Effector memory CD8-positive, alpha-beta T cell (primary cell): ENCODE measurements at regions not wholly inside any gene's neighbourhood (a gene's known extent, or its start where the extent isn't known, plus 50 kb on each side); places are given as distances from the start of the nearest gene placed in this dataset.

Experiments used
- ATAC-seq: fragments of 150-1000 bp; cut with Tn5 transposase; replicated peaks from 2 replicates; pipeline ENCODE4 v1.10.0; 2021; ENCODE audit warnings: mild to moderate bottlenecking, moderate library complexity
- DNase-seq, 3 experiments: peaks; one replicate each; pipeline ENCODE4 v3.0.0; 2021
- H3K27ac Mint-ChIP-seq, 2 donors: one replicate each; pipeline ENCODE4 v1.8.0; 2022; ENCODE audit warnings: mild to moderate bottlenecking in 2 of 2, mixed read lengths in 2 of 2, moderate library complexity in 2 of 2
- H3K27me3 Mint-ChIP-seq, 2 donors: one replicate each; pipeline ENCODE4 v1.8.0; 2022; ENCODE audit warnings: mixed read lengths in 2 of 2
- H3K36me3 Mint-ChIP-seq: one replicate; pipeline ENCODE4 v1.8.0; 2022; ENCODE audit warnings: mild to moderate bottlenecking, moderate library complexity, mixed read lengths; ENCODE audit not compliant: insufficient read depth
- H3K4me1 Mint-ChIP-seq, 2 donors: one replicate each; pipeline ENCODE4 v1.8.0; 2022; ENCODE audit warnings: low read depth in 2 of 2, mixed read lengths in 2 of 2
- H3K4me3 Mint-ChIP-seq, 2 donors: one replicate each; pipeline ENCODE4 v1.8.0; 2022; ENCODE audit warnings: mild to moderate bottlenecking in 2 of 2, mixed read lengths in 2 of 2, moderate library complexity in 2 of 2
- H3K9me3 Mint-ChIP-seq, 2 donors: one replicate each; pipeline ENCODE4 v1.8.0; 2022; ENCODE audit warnings: mixed read lengths in 2 of 2

DNA sequence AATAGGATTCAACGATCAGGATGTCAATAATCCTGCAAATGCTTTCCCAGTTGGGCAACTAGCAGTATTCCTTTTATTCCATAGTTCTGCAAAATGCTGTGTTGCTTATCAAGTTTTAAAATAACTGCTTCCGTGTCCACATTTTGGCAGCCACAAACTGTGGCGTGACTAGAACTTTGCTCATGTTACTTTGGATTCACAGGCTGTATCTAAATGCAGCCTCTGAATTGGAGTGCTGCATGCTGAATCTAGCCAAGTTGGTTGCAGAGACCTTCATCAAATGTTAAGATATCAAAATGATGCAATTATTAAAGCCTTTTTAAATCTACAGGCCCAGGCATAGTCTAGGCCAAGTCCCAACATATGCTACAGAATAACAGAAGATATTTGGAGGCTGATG is 249.2 kb downstream of the NR2F1-AS1 start:
- no peak for ATAC-seq
- DNase-seq, result no peak
- Mint-ChIP-seq H3K27ac (no peak overlapping the region), H3K27me3 (no peaks in the 10 kb centered on the region), H3K4me3 (no peak overlapping the region), H3K36me3 (no peaks in the 10 kb centered on the region), H3K9me3 (peaks cover 2 to 8% of the 10 kb centered on the region in 2 donors), H3K4me1 (no peaks in the 10 kb centered on the region)

DNA sequence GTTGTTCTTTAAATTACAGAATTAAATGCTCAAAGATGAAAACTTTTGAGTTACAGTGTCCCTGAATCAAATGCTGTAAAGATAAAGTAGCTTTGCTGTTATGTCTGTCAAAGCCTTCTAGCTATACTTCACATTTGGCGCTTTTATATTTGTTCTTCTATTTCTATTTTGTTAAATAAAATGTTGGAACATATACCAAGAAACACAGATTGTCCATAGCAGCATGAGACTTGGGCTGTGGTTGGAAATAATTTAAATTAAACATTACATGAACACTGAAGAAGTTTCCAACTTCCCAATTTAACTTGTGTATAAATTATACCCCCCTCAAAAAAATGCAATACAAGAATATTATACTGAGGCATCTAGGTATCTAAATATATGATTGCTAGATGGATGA is 249.8 kb downstream of the NR2F1-AS1 start:
- H3K36me3 Mint-ChIP-seq, result no peaks in the 10 kb centered on the region
- no peaks in the 10 kb centered on the region for H3K27me3 Mint-ChIP-seq

DNA sequence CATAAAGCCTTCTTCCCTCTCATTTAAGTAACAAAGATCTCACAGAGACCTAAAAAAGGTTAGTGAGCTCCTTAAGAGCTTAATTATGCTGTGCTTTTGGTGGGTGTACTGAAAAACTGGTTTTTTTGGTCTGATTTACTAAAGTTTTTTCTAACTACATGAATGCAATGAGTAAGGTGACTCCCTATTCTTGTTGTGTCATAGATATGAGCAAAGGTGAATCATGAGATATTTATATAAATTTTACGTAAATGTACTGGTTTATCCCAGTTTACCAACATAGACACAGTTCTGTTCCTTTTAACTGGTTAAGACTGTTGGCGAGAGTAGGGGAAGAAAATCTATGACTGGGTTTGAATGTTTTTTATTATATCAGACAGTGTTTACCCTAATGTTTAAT is 250.5 kb downstream of the NR2F1-AS1 start:
- H3K36me3 Mint-ChIP-seq, result no peaks in the 10 kb centered on the region
- ATAC-seq (no peak), DNase-seq (no peak)
- no peak overlapping the region for H3K4me3 Mint-ChIP-seq
- no peaks in the 10 kb centered on the region for H3K27me3 Mint-ChIP-seq
- H3K4me1 Mint-ChIP-seq, result no peaks in the 10 kb centered on the region
- no peak overlapping the region for H3K27ac Mint-ChIP-seq
- H3K9me3 Mint-ChIP-seq, result peaks cover 2 to 8% of the 10 kb centered on the region in 2 donors

More for the DNA sequence above, 249.8 kb downstream of the NR2F1-AS1 start:
- ATAC-seq, result no peak
- Mint-ChIP-seq H3K4me3 (no peak overlapping the region), H3K27ac (no peak overlapping the region), H3K9me3 (peaks cover 2 to 8% of the 10 kb centered on the region in 2 donors), H3K4me1 (no peaks in the 10 kb centered on the region)
- no peak for DNase-seq

DNA sequence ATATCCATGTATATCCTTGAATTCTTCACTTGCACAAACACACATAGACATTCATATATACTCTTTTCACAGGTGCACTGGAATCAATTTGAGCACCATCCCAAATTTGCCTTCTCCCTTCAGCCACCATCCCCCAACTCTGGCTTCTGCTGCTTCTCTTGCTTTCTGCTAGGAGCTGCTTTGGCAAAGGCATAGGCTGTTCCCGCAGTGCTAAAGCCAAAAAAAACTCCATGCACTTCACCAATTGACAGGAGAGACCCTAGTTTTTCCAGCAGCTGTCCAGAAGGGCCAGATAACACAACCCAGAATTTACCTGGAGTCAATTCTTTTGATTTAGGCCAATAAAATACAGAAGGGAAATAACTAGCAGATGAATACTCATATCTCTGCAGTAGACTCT is 251.3 kb downstream of the NR2F1-AS1 start:
- DNase-seq (no peak), ATAC-seq (no peak)
- Mint-ChIP-seq H3K9me3 (peaks cover 2 to 8% of the 10 kb centered on the region in 2 donors), H3K27ac (no peak overlapping the region), H3K27me3 (no peaks in the 10 kb centered on the region), H3K4me1 (no peaks in the 10 kb centered on the region), H3K36me3 (no peaks in the 10 kb centered on the region), H3K4me3 (no peak overlapping the region)

DNA sequence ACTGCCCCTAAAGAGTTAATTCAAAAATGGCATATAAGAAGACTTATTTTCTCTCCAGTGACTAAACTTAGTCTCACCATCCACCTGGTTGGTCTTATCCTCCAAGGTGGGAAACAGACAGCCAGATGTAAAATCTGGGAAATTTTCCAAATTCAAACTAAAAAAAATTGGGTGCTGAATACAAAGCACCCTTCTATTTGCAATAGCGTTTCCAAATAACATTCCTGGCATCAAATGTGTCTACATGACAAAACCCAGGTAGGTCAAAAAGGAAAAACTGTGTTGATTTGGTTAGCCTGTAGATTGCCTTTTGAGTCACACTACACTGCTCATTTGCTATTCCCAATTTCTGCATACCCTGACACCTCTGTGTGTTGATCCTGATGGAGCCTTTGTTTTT is 252.2 kb downstream of the NR2F1-AS1 start:
- DNase-seq (no peak), ATAC-seq (no peak)
- Mint-ChIP-seq H3K36me3 (no peaks in the 10 kb centered on the region), H3K27me3 (no peaks in the 10 kb centered on the region), H3K4me1 (no peaks in the 10 kb centered on the region), H3K9me3 (peaks cover 2 to 8% of the 10 kb centered on the region in 2 donors), H3K4me3 (no peak overlapping the region), H3K27ac (no peak overlapping the region)

DNA sequence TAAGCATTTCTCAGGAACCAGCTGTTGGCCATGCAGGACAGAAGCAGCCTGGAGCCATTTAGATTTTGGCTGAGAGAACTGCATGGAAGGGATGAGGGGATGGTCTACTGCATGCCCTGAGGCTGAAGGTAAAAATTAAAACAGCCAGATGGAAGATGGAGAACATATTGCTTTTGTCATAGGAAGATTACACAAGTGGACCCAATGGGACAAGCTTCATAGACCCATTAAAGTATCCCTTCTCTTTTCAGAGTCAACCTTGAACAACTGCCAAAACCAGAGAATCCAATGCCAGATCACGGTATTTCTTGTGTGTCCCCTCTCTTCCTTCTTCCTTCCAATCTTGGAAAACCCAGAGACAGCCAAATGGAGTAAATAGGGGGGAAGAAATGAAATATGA is 253.4 kb downstream of the NR2F1-AS1 start:
- DNase-seq, result no peak
- H3K4me3 Mint-ChIP-seq, result no peak overlapping the region
- no peaks in the 10 kb centered on the region for H3K36me3 Mint-ChIP-seq
- peaks cover 2 to 8% of the 10 kb centered on the region in 2 donors for H3K9me3 Mint-ChIP-seq
- H3K27me3 Mint-ChIP-seq, result no peaks in the 10 kb centered on the region
- ATAC-seq, result no peak
- no peaks in the 10 kb centered on the region for H3K4me1 Mint-ChIP-seq
- no peak overlapping the region for H3K27ac Mint-ChIP-seq

DNA sequence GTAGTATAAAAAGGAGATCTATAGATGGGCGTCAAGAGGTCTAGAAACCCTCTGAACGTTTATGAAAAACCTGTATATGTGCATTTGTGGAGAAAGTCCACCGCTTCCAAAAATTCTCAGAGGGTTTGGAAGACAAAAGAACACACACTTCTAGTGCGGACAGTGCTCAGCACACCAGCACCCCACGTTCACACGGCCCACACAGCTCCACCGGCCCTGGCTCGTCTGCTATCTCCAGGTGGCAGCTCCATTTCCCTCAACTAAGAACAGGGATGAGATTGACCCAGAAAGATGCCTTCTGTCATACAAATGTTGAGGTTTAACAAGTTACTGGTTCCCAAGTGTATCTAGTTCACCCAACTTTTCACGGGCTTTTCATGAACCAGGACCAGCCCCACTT is 255.1 kb downstream of the NR2F1-AS1 start:
- ATAC-seq (no peak), DNase-seq (no peak)
- Mint-ChIP-seq H3K27me3 (no peaks in the 10 kb centered on the region), H3K36me3 (no peaks in the 10 kb centered on the region), H3K4me1 (no peaks in the 10 kb centered on the region), H3K4me3 (no peak overlapping the region), H3K9me3 (peaks cover 2 to 8% of the 10 kb centered on the region in 2 donors), H3K27ac (no peak overlapping the region)

DNA sequence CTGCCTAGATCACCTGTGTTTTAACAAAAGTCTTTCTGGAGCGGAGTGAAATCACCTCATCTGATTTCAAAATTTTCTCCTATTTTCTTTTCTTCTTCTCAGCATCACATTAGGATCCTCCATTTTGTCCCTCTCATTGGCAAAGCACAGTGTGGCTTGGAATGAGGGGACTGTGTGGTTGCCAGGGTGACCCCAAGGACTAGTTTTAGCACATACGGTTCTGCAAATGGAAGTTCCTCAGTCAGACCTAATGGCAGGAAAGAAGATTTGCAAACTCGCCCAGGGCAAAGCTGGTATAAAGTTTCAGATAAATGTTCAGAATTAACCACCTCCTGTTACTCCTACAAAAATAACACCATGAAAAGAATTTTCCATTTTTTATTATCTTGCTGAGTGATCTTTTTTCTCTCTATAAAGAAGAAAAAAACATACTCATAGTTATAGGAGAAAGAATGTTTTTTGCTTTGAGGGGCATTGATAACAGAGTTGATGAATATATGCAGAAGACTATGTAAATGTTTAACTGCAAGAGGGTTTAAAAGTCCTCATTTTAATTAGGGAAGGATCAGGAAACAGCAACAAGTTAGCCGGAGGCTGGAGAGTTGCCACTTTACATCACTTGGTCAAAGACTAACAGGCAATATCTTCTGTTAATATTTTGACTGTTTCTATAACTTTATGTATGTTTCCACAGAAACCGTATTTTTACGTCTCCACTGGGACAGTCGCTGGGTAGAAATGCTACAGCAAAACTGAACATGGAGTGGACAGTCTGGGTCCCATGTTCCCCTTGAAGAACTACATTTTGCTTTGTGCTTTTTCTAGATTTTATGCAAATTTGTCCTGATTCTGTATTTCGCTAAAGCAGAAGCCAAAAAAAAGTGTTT is 257.8 kb downstream of the NR2F1-AS1 start:
- Mint-ChIP-seq H3K27me3 (no peaks in the 10 kb centered on the region), H3K4me1 (no peaks in the 10 kb centered on the region), H3K9me3 (peaks cover 8 to 9% of the 10 kb centered on the region in 2 donors), H3K36me3 (no peaks in the 10 kb centered on the region), H3K27ac (no peak overlapping the region), H3K4me3 (no peak overlapping the region)
- ATAC-seq, result no peak
- DNase-seq, result no peak

DNA sequence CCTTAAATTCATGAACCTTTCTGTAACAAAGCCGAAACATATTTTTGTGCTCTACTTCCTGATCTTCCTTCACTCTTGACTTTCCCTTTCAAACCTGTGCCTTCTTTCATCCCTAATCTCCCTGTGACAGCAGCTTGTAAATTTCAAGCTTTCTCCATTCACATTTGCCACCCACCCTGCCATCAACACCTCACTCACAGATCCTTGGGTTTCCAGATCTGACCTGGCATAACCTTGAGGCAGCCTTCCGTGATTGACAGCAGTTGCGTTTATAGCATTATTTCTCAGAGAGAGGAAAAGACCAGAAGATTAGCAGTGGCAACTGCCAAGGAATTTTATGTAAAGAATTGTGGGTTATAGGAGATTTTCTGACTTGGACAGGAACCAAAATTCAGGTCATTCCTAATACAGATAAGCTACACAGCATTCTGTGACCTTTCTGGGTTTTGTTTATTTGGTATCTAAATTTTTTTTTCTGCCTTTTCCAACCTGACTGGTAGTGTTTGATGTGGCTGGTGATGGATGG is 260.0 kb downstream of the NR2F1-AS1 start:
- H3K36me3 Mint-ChIP-seq, result no peaks in the 10 kb centered on the region
- H3K9me3 Mint-ChIP-seq, result peaks cover 8 to 11% of the 10 kb centered on the region in 2 donors
- H3K27ac Mint-ChIP-seq, result no peak overlapping the region
- no peaks in the 10 kb centered on the region for H3K4me1 Mint-ChIP-seq
- no peaks in the 10 kb centered on the region for H3K27me3 Mint-ChIP-seq
- ATAC-seq (no peak), DNase-seq (no peak)
- H3K4me3 Mint-ChIP-seq, result no peak overlapping the region

DNA sequence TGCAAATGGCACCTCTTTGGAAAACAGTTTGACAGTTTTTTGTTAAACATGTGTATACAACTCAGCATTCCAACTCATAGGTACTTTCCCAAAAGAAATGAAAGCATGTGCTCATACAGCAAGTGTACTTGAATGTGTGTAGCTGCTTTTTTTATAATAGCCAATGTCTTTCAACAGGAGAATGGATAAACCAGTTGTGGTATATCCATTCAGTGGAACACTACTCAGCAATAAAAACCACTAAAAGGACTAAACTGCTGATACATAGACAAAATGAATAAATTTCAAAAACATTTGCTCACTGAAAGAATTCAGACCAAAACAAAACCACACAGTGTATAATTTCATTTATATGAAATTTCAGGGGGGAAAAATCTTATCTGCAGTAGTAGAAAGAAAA is 267.3 kb downstream of the NR2F1-AS1 start:
- DNase-seq, result no peak
- ATAC-seq, result no peak
- Mint-ChIP-seq H3K27me3 (no peaks in the 10 kb centered on the region), H3K4me3 (no peak overlapping the region), H3K4me1 (no peaks in the 10 kb centered on the region), H3K9me3 (peaks cover 5 to 7% of the 10 kb centered on the region in 2 donors), H3K36me3 (no peaks in the 10 kb centered on the region), H3K27ac (no peak overlapping the region)

DNA sequence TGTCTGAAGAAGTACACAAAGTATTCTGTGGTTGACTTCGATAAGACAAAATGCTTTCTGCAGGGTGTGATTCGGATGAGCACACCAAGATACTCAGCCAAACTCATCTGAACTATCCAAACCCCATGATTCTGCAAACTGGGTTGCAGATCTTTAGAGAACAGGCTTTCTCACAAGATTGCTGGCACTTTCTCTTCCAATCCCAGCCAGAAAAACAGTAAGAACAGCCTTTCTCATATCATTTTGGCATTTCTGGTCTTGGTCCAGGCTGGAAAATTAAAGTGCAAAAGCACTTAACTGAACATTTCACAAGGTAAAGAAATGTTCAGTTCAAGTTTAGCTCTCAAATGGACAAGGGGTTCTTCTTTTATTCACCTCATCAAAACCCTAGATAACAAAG is 269.1 kb downstream of the NR2F1-AS1 start:
- Mint-ChIP-seq H3K4me1 (no peaks in the 10 kb centered on the region), H3K27me3 (no peaks in the 10 kb centered on the region), H3K9me3 (peaks cover 0 to 3% of the 10 kb centered on the region in 2 donors), H3K27ac (no peak overlapping the region), H3K36me3 (no peaks in the 10 kb centered on the region), H3K4me3 (no peak overlapping the region)
- no peak for DNase-seq
- no peak for ATAC-seq

DNA sequence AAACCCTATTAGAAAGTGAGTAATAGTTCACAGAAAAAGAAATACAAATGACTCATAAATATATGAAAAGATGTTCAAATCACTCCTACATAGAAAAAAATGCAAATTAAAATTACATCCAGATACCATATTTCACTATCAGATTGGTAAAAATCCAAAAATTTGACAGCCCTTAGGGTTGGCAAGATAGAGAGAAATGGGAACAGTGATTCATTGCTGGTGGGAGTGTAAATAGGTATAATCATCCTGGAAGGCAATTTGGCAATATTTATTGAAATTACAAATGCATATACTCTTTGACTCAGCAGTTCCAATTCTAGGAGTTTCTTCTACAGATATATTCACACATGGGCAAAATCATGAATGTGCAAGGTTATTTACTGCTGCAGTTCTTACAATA is 273.5 kb downstream of the NR2F1-AS1 start:
- Mint-ChIP-seq H3K36me3 (no peaks in the 10 kb centered on the region), H3K27me3 (no peaks in the 10 kb centered on the region), H3K4me3 (no peak overlapping the region), H3K9me3 (peaks cover 0 to 3% of the 10 kb centered on the region in 2 donors), H3K4me1 (no peaks in the 10 kb centered on the region), H3K27ac (no peak overlapping the region)
- DNase-seq (no peak), ATAC-seq (no peak)

DNA sequence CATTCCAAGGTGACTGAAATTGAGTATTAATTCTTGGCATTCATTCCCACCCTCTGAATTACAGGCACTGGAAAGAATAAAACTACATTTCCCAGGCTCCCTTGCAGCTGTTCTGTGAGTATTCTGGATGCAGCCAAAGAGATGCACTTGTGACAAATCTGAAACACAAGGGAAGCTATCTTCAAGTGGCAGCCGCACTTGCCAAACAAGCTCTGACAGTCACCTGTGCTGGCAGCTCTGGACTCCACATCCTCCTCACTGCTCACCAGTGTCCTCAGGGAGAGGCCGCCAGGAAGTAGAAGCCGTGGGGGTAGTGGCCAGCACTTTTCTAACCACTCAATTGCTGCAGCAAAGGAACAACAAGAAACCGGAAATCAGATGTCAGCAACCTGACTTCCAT is 275.0 kb downstream of the NR2F1-AS1 start:
- Mint-ChIP-seq H3K4me1 (no peaks in the 10 kb centered on the region), H3K4me3 (no peak overlapping the region), H3K9me3 (peaks cover 0 to 3% of the 10 kb centered on the region in 2 donors), H3K27me3 (no peaks in the 10 kb centered on the region), H3K27ac (no peak overlapping the region), H3K36me3 (no peaks in the 10 kb centered on the region)
- ATAC-seq, result no peak
- no peak for DNase-seq
